ENCODE measurements at regions not wholly inside any gene's neighbourhood (a gene's known extent, or its start where the extent isn't known, plus 50 kb on each side); places are given as distances from the start of the nearest gene placed in this dataset.
"Not testable (repeated sequence)": the region's sequence is repeated elsewhere in the genome, so short reads cannot be mapped to it uniquely, and the experiment has no call there.

- Mint-ChIP-seq H3K4me1 (no peaks in the 10 kb centered on the region), H3K9me3 (no peaks in the 10 kb centered on the region)
Observed at GRCh38 chr13:67549331-67549730, 319.2 kb upstream of the PCDH9 start.

DNA sequence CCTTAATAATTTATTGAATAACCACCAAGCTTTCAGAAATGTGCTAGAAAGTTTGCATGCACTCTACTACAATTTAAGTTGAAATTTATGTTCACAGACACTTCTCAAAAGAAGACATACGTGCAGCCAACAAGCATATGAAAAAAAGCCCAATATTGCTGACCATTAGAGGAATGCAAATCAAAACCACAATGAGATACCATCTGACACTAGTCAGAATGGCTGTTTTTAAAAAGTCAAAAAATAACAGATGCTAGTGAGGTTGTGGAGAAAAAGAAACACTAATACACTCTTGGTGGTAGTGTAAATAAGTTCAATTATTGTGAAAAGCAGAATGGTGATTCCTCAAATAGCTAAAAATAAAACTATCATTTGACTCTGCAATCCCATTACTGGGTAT is 308.8 kb upstream of the PCDH9 start:
- Mint-ChIP-seq H3K27ac (no peak overlapping the region), H3K27me3 (no peaks in the 10 kb centered on the region), H3K4me3 (no peak overlapping the region), H3K36me3 (no peaks in the 10 kb centered on the region), H3K4me1 (no peaks in the 10 kb centered on the region), H3K9me3 (peaks cover 3% of the 10 kb centered on the region)
- DNase-seq: no peak

More at GRCh38 chr13:67549331-67549730, 319.2 kb upstream of the PCDH9 start:
- Mint-ChIP-seq H3K27me3 (no peaks in the 10 kb centered on the region), H3K4me3 (no peak overlapping the region), H3K36me3 (no peaks in the 10 kb centered on the region), H3K27ac (no peak overlapping the region)
- DNase-seq: no peak

GRCh38 chr13:67520886-67521285 is 290.8 kb upstream of the PCDH9 start:
- Mint-ChIP-seq H3K36me3 (no peaks in the 10 kb centered on the region), H3K9me3 (peaks cover 9% of the 10 kb centered on the region), H3K4me1 (no peaks in the 10 kb centered on the region), H3K4me3 (no peak overlapping the region), H3K27ac (no peak overlapping the region), H3K27me3 (no peaks in the 10 kb centered on the region)
- no peak for DNase-seq

GRCh38 chr13:67519356-67519755 is 289.2 kb upstream of the PCDH9 start:
- Mint-ChIP-seq H3K9me3 (peaks cover 1% of the 10 kb centered on the region), H3K36me3 (no peaks in the 10 kb centered on the region), H3K4me3 (no peak overlapping the region), H3K27me3 (no peaks in the 10 kb centered on the region), H3K4me1 (no peaks in the 10 kb centered on the region), H3K27ac (no peak overlapping the region)
- no peak for DNase-seq

DNA sequence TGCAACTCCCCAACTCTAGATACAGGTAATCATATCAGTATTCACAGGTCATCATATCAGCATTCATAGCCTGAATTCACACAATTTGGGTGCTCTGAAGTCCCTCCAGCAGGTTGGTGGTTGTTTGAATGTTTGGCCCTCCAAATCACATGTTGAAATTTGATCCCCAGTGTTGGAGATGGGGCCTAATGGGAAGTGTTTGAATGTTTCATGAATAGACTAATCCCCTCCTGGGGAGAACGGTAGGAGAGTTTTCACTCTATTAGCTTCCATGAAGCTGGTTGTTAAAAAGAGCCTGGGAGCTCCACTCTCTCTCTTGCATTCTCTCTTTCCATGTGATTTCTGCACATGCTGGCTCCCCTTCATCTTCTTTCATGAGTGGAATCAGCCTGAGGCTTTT is 288.6 kb upstream of the PCDH9 start:
- no peak overlapping the region for H3K27ac Mint-ChIP-seq

DNA sequence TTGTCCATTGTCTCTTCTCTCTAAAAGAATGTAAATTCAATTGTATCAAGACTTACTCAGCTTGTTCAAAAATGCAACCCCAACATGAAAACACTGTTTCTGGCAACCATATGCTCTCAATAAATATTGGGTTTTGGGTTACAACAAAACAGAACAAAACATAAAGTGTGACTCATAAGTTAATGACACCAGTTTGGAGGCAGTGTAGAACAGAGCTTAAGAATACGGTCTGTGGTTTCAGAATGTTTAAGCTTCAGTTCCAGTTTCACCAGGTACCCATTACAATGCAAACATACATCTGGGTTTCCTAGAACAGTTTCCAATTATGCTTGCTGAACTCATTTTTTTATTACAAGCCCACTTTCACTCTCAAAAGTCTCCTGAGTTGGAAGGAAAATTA is 285.8 kb upstream of the PCDH9 start:
- DNase-seq: no peak
- H3K27ac Mint-ChIP-seq: no peak overlapping the region
- no peaks in the 10 kb centered on the region for H3K36me3 Mint-ChIP-seq
- no peaks in the 10 kb centered on the region for H3K9me3 Mint-ChIP-seq
- no peaks in the 10 kb centered on the region for H3K27me3 Mint-ChIP-seq
- no peaks in the 10 kb centered on the region for H3K4me1 Mint-ChIP-seq
- H3K4me3 Mint-ChIP-seq: no peak overlapping the region

More for the DNA sequence above, 288.6 kb upstream of the PCDH9 start:
- Mint-ChIP-seq H3K4me1 (no peaks in the 10 kb centered on the region), H3K27me3 (no peaks in the 10 kb centered on the region), H3K4me3 (no peak overlapping the region), H3K36me3 (no peaks in the 10 kb centered on the region), H3K9me3 (no peaks in the 10 kb centered on the region)
- no peak for DNase-seq

DNA sequence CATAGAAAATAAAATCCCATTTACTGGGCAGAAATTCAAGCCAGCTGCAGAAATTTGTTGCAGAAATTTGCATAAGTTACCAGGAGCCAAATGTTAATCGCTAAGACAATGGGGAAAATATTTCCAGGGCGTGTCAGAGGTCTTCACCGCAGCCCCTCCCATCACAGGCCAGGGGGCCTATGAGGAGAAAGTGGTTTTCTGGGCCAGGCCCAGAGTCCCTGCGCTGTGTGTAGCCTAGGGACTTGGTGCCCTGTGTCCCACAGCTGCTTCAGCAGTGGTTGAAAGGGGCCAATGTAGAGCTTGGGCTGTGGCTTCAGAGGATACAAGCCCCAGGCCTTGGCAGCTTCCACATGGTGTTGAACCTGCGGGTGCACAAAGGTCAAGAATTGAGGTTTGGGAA is 278.9 kb upstream of the PCDH9 start:
- Mint-ChIP-seq H3K36me3 (no peaks in the 10 kb centered on the region), H3K27me3 (no peaks in the 10 kb centered on the region), H3K4me3 (no peak overlapping the region), H3K9me3 (peaks cover 1% of the 10 kb centered on the region), H3K4me1 (no peaks in the 10 kb centered on the region), H3K27ac (no peak overlapping the region)
- no peak for DNase-seq

GRCh38 chr13:67508275-67508674 is 278.1 kb upstream of the PCDH9 start:
- not testable (repeated sequence) for H3K4me1 Mint-ChIP-seq, DNase-seq, H3K4me3 Mint-ChIP-seq, H3K36me3 Mint-ChIP-seq, H3K27me3 Mint-ChIP-seq, H3K27ac Mint-ChIP-seq, H3K9me3 Mint-ChIP-seq

GRCh38 chr13:67506407-67506806 is 276.3 kb upstream of the PCDH9 start:
- Mint-ChIP-seq H3K9me3 (peaks cover 1% of the 10 kb centered on the region), H3K4me3 (no peak overlapping the region), H3K4me1 (no peaks in the 10 kb centered on the region), H3K27ac (no peak overlapping the region), H3K36me3 (no peaks in the 10 kb centered on the region), H3K27me3 (no peaks in the 10 kb centered on the region)
- no peak for DNase-seq

GRCh38 chr13:67505376-67505775 is 275.2 kb upstream of the PCDH9 start:
- Mint-ChIP-seq H3K4me3 (no peak overlapping the region), H3K27ac (no peak overlapping the region), H3K36me3 (no peaks in the 10 kb centered on the region), H3K27me3 (no peaks in the 10 kb centered on the region), H3K4me1 (no peaks in the 10 kb centered on the region), H3K9me3 (peaks cover 1% of the 10 kb centered on the region)
- DNase-seq: no peak

DNA sequence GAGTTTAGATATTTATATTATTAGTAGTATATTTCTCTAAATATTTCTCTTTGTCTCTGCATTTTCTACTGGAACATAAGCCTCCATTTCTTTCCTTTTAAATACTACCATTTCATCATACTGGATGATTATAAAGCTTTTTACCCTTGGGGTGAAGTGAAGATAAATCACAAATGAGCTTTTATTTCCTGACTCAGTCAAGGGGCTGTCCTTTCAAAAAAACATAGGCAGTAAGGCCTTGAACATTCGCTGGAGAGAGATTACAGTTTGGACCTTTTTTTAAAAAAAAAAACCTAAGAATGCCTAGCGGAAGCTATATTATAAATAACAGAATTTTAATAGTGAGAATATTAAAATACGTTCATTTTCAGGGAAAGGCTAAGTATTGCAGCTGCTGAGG is 268.8 kb upstream of the PCDH9 start:
- no peak overlapping the region for H3K4me3 Mint-ChIP-seq
- H3K27ac Mint-ChIP-seq: no peak overlapping the region
- H3K36me3 Mint-ChIP-seq: no peaks in the 10 kb centered on the region
- no peaks in the 10 kb centered on the region for H3K27me3 Mint-ChIP-seq
- DNase-seq: no peak
- H3K9me3 Mint-ChIP-seq: peaks cover 2% of the 10 kb centered on the region
- H3K4me1 Mint-ChIP-seq: no peaks in the 10 kb centered on the region

DNA sequence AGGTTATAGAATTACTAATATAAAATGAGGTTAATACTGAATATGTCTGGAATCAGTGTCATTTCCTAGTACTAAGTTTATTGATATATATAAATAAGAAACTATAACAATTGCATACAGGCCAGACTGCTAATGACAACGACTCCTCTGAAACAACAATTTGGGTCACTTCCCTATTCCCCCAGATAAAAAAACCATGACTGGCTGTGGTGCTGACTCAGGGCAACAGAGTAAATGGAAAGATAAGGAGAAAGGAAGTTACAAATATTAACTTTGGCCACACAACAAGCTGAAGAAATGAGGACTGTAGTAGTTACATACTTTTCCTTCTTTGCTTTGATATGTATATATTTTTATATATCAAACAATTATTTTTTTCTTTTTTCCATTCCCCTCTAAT is 263.7 kb upstream of the PCDH9 start:
- no peaks in the 10 kb centered on the region for H3K4me1 Mint-ChIP-seq
- H3K4me3 Mint-ChIP-seq: no peak overlapping the region
- no peak for DNase-seq
- no peak overlapping the region for H3K27ac Mint-ChIP-seq
- H3K9me3 Mint-ChIP-seq: no peaks in the 10 kb centered on the region
- no peaks in the 10 kb centered on the region for H3K27me3 Mint-ChIP-seq
- H3K36me3 Mint-ChIP-seq: no peaks in the 10 kb centered on the region

DNA sequence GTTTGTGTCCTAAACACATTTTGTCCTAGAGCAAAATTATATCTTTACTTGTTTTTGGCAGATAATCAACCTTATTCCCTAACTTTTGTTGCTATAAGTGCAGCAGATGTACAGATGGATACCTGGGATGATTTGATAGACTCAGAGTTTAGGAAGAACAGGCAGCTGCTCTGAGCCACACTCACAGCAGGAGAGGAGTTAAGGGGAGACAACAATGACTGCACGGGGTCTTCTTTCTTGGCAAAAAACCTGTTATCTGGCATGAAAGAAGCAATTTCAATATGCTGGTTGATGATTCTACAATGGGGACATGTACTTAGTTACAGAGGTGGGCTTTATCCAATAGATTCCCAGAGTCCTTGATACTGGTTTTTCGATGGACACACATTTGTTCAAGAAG is 258.9 kb upstream of the PCDH9 start:
- no peaks in the 10 kb centered on the region for H3K36me3 Mint-ChIP-seq
- no peaks in the 10 kb centered on the region for H3K27me3 Mint-ChIP-seq
- H3K4me3 Mint-ChIP-seq: no peak overlapping the region
- H3K4me1 Mint-ChIP-seq: no peaks in the 10 kb centered on the region
- no peak for DNase-seq
- H3K9me3 Mint-ChIP-seq: no peaks in the 10 kb centered on the region
- no peak overlapping the region for H3K27ac Mint-ChIP-seq

GRCh38 chr13:67481445-67481844 is 251.3 kb upstream of the PCDH9 start:
- Mint-ChIP-seq H3K27ac (no peak overlapping the region), H3K27me3 (no peaks in the 10 kb centered on the region), H3K4me3 (no peak overlapping the region), H3K4me1 (no peaks in the 10 kb centered on the region), H3K9me3 (peaks cover 2% of the 10 kb centered on the region), H3K36me3 (no peaks in the 10 kb centered on the region)
- DNase-seq: no peak

DNA sequence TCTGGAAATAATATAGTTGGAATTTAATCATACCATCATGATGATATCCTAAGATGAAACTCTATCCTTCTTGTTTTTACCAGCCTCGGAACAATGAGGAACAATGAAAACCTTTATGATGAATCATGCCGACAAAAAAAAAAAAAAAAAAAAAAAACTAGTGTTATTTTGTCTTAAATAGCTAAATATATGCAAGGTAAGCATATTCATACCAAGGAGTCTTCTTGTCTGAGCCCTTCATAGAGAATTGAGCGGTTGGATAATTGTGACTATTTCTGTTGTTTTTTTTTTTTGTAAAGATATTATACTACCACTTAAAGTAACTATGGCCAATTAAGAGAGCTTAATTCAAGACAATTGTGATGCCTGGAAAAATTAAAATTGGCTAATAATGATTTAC is 244.0 kb upstream of the PCDH9 start:
- Mint-ChIP-seq H3K27ac (no peak overlapping the region), H3K4me3 (no peak overlapping the region), H3K9me3 (peaks cover 6% of the 10 kb centered on the region), H3K27me3 (no peaks in the 10 kb centered on the region), H3K36me3 (no peaks in the 10 kb centered on the region), H3K4me1 (no peaks in the 10 kb centered on the region)
- DNase-seq: no peak

- Mint-ChIP-seq H3K27me3 (no peaks in the 10 kb centered on the region), H3K9me3 (peaks cover 13% of the 10 kb centered on the region), H3K27ac (no peak overlapping the region), H3K4me1 (no peaks in the 10 kb centered on the region), H3K36me3 (no peaks in the 10 kb centered on the region), H3K4me3 (no peak overlapping the region)
- DNase-seq: no peak
Observed at GRCh38 chr13:67469623-67470022, 239.5 kb upstream of the PCDH9 start.

GRCh38 chr13:67466569-67466968 is 236.4 kb upstream of the PCDH9 start:
- no peaks in the 10 kb centered on the region for H3K4me1 Mint-ChIP-seq
- no peak overlapping the region for H3K27ac Mint-ChIP-seq
- no peaks in the 10 kb centered on the region for H3K27me3 Mint-ChIP-seq
- H3K4me3 Mint-ChIP-seq: no peak overlapping the region
- peaks cover 12% of the 10 kb centered on the region for H3K9me3 Mint-ChIP-seq
- H3K36me3 Mint-ChIP-seq: no peaks in the 10 kb centered on the region
- no peak for DNase-seq

Measured in activated naive CD8-positive, alpha-beta T cell treated with anti-CD3 and anti-CD28 coated beads for 36 hours (primary cell).